Erythroblast (primary cell): ENCODE measurements at regions not wholly inside any gene's neighbourhood (a gene's known extent, or its start where the extent isn't known, plus 50 kb on each side); places are given as distances from the start of the nearest gene placed in this dataset.
"Not testable (repeated sequence)": the region's sequence is repeated elsewhere in the genome, so short reads cannot be mapped to it uniquely, and the experiment has no call there.

ENCODE experiments used
- DNase-seq, 2 experiments: peaks; one replicate each; lab custom pipeline; 2025; lab: John Stamatoyannopoulos, UW
- GATA1 ChIP-seq: IDR thresholded peaks from 2 replicates; pipeline ENCODE4 v1.6.1; 2011; ENCODE audit warnings: low read depth, mild to moderate bottlenecking, control low read depth, low read length, moderate library complexity
- POLR2A ChIP-seq: IDR thresholded peaks from 2 replicates; pipeline ENCODE4 v1.6.1; 2011; ENCODE audit warnings: mild to moderate bottlenecking, low read length

DNA sequence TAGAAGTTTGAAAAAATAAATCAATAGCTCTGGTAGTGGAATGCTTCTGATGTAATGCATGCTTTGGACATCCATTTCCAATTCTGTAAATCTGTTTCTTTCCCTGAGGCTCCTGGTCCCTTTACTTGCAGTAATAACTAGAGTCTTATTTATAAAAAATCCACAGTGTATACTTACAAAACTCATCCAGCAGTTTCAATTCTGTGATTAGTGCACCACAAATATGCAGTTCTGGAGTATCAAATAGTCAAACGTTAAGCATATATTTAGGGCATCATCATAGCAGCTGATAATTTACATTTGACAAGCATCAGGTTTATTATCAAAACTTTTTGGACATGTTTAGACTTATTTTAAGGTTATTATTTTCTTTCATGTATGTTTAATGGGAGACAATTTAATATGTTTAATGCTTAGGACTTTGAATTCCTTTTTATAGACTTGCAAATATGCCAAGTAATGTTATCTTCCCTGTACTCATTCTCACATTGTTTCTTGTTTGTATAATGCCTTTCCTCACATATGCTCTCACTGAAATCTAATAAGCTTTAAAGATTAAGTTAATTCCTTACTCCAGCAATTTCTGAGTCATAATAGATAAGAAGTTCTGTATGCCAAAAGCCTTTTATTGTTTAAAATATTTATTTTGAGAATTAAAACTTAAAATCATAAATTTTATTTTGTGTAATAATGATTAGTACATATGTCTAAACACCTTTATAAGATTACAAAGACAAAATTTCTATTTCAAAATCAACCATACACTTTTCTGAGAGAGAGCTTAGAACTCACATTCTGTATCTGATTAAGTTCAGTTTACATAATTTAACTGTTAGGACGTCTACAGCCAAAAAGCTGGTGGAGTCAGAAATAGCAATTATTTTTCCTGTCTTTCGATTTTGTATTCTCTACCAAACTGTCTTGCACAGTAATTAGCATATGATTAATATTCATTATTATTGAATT is 341.5 kb upstream of the TMEFF2 start:
- no peak for DNase-seq
- TF ChIP-seq POLR2A: no peak
- no peak for TF ChIP-seq GATA1

GRCh38 chr2:192534072-192534471 is 339.3 kb upstream of the TMEFF2 start:
- TF ChIP-seq GATA1 (no peak), POLR2A (no peak)

DNA sequence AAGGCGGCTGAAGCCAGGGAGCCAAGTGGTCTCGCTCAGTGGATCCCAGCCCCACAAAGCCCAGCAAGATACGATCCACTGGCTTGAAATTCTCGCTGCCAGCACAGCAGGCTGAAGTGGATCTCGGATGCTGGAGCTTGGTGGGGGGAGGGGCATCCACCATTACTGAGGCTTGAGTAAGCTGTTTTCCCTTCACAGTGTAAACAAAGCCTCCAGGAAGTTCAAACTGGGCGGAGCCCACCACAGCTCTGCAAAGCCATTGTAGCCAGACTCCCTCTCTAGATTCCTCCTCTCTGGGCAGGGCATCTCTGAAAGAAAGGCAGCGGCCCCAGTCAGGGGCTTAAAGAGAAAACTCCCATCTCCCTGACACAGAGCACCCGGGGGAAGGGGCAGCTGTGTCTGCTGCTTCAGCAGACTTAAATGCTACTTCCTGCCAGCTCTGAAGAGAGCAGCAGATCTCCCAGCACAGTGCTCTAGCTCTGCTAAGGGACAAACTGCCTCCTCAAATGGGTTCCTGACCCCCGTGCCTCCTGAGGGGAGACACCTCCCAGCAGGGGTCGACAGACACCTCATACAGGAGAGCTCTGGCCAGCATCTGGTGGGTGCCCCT is 330.0 kb upstream of the TMEFF2 start:
- not testable (repeated sequence) for DNase-seq

More at GRCh38 chr2:192534072-192534471, 339.3 kb upstream of the TMEFF2 start:
- DNase-seq: no peak

DNA sequence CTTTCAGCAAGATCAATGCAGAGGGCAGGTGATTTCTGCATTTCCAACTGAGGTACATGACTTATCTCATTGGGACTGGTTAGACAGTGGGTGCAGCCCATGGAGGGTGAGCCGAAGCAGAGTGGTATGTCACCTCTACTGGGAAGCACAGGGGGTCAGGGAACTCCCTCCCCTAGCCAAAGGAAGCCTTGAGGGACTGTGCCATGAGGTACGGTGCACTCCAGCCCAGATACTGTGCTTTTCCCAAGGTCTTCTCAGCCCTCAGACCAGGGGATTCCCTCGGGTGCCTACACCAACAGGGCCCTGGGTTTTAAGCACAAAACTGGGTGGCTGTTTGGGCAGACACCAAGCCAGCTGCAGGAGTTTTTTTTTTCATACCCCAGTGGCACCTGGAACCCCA is 329.5 kb upstream of the TMEFF2 start:
- DNase-seq: not testable (repeated sequence)

DNA sequence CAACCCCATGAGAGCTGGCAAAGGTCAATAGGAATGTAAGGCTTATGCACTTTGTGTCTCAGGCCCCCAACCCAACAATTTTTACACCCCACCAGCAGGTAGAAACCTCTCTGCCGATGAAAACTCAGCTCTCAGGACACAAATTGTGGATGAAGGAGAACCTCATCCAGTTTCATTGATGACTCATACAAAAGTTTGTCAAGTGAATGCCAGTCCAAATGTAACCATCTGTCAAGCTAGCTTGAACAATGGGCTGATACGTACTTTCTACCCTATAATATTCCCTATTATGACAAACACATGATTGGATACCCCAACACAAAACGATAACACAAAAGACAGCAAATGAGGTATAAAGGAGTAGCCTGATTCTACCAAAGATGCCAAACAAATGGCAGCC is 321.2 kb upstream of the TMEFF2 start:
- no peak for TF ChIP-seq POLR2A
- TF ChIP-seq GATA1: no peak
- no peak for DNase-seq

DNA sequence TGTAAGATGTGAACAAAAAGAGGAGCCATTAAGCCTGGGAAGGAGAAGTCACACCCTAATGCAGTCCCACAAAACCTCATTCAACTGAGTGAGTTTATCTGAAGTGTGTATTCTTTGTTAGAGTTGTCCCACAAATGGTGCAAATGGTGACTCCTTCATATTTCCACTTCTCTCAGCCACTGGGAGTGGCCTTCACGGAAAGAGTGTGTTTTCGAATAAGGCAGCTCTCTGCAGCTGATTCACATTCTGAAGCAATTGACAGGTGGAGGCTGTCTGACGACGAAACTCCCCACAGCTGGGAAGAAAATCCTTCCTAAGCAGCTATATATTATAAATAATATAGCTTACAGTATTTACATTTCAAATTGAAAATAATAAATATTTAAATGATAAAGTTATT is 318.8 kb upstream of the TMEFF2 start:
- no peak for TF ChIP-seq POLR2A
- no peak for TF ChIP-seq GATA1
- DNase-seq: no peak

- DNase-seq: not testable (repeated sequence)
Observed at GRCh38 chr2:192507836-192508450, 313.2 kb upstream of the TMEFF2 start.

DNA sequence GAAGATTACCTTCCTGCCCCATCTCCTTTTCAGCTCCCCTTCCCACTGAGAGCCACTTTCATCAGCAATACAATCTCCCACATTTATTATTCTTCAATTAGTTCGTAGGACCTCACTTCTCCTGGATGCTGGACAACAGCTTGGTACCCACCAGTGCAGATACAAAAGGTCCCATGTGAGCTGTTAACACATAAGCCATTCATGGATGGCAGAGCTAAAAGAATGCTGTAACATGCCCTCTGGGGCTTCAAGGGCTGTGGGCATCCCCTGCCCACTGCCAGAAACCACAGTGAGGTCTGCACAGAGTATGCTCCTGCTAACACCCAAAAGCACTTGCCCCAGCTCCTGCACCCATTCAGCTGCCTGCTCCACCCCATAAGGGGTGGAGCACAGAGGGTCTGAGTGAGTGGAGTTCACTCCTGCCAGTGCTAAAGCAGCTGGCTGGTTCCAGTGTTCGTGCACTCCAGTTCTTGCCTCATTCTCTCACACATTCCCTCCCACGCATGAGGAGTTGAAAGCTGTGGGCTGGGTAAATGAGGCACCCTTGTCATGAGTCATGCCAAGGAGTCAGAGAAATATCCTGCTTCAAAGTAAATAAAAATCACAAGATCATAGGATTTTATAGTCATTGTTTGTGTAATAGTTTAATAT is 305.9 kb upstream of the TMEFF2 start:
- DNase-seq: no peak
- no peak for TF ChIP-seq POLR2A
- no peak for TF ChIP-seq GATA1

DNA sequence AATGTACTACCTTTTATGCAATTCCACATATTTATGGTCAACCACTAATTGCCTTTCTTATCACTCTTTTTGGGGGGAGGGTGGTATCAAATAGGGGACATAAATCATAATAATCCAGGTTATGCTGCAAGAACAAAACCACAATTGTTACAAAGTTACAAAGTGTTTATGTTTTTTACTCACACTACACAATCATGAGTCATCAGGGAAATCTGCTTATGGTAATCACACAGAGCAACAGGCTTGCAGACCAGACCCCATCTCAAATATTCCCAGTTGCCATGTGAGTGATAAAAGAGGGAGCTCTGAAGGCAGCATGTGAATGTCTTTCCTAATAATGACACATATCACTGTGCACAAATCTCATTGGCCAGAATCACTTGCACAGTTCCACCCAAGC is 304.7 kb upstream of the TMEFF2 start:
- TF ChIP-seq POLR2A (no peak), GATA1 (no peak)
- no peak for DNase-seq

- TF ChIP-seq GATA1 (no peak), POLR2A (no peak)
- DNase-seq: no peak
Observed at GRCh38 chr2:192498747-192499146, 304.0 kb upstream of the TMEFF2 start.

- not testable (repeated sequence) for DNase-seq
Observed at GRCh38 chr2:192488158-192488557, 293.4 kb upstream of the TMEFF2 start.

DNA sequence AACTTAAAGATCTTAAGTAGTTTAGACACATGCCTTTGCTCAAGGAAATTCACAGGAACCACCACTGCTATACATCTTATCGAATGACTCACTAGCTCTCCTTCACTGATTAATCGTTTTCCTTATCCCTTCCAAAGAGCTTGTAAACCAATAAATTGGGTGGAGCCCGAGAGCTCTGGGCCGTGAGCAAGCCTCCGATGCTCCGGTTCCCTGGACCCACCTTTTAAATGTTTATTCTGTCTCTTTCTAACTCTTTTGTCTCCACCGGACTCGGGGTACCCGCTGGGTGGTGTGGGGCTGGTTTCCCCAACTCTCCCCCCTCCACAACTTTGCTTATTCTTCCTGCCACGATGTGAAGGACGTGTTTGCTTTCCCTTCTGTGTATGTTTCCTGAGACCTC is 292.9 kb upstream of the TMEFF2 start:
- DNase-seq: no peak
- TF ChIP-seq GATA1 (no peak), POLR2A (no peak)

DNA sequence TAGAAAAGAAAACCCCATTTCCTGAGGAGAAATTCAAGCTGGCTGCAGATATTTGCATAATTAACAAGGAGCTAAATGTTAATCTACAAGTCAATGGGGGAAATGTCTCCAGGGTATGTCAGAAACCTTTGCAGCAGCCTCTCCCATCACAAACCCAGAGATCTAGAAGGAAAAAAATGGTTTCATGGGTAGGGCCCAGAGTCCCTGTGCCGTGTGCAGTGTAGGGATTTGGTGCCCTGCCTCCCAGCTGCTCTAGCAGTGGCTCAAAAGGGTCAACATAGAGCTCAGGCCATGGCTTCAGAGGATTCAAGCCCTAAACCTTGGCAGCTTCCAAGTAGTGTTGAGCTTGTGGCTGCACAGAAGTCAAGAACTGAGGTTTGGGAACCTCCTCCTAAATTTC is 290.2 kb upstream of the TMEFF2 start:
- TF ChIP-seq POLR2A (no peak), GATA1 (no peak)
- no peak for DNase-seq

DNA sequence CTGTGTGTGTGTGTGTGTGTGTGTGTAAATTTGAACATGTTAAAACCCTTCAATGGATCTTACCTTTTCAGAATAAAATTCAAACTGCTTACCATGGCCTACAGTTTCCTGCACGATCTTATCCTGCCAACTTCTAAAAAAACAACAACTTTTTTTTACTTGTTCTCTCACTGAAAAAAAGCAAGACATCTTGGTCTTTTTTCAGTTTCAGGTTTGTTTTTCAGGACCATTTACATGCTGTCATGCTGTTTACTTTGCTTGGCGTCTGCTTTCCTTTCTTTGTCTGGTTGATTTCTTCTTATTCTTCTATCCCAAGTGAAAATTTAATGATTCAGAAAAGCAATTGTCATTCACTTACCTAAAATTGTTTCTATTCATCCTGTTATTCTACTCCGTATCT is 286.3 kb upstream of the TMEFF2 start:
- no peak for DNase-seq
- no peak for TF ChIP-seq GATA1
- no peak for TF ChIP-seq POLR2A
